HepG2 (cell line): ENCODE measurements at regions not wholly inside any gene's neighbourhood (a gene's known extent, or its start where the extent isn't known, plus 50 kb on each side); places are given as distances from the start of the nearest gene placed in this dataset.

Experiments used
- BRCA1 ChIP-seq: sonication (generic); formaldehyde crosslinking; IDR thresholded peaks from 2 replicates; pipeline ENCODE4 v1.4.0; 2020; ENCODE audit warnings: missing genetic modification reagents
- EP300 ChIP-seq, 3 experiments: sonication (generic) in 1 of 3; formaldehyde crosslinking in 1 of 3; IDR thresholded peaks; 2 replicates each; pipeline versions ENCODE4 v1.5.1 to v1.6.1; 2011 to 2020; ENCODE audit warnings: low read depth in 2 of 3, low read length in 2 of 3, borderline replicate concordance in 1 of 3, improper control_type of control experiment in 1 of 3, mild to moderate bottlenecking in 1 of 3, missing genetic modification reagents in 1 of 3, moderate library complexity in 1 of 3
- FOXM1 ChIP-seq: sonication (generic); formaldehyde crosslinking; IDR thresholded peaks from 2 replicates; pipeline ENCODE4 v1.5.0; 2020; ENCODE audit warnings: missing genetic modification reagents
- GABPA ChIP-seq, 2 experiments: IDR thresholded peaks; 2 replicates each; pipeline ENCODE4 v1.6.1; 2011 to 2016; ENCODE audit warnings: low read depth in 2 of 2, low read length in 1 of 2, missing biosample characterization in 1 of 2, missing genetic modification characterization in 1 of 2
- HNF4G ChIP-seq, 2 experiments: sonication (generic) in 1 of 2; formaldehyde crosslinking in 1 of 2; IDR thresholded peaks; 2 replicates each; pipeline versions ENCODE4 v1.4.0 to v1.6.1; 2011 to 2020; ENCODE audit warnings: borderline replicate concordance in 2 of 2, low read depth in 2 of 2, mild to moderate bottlenecking in 2 of 2, low read length in 1 of 2, missing genetic modification reagents in 1 of 2, moderate library complexity in 1 of 2
- IRF2 ChIP-seq: IDR thresholded peaks from 2 replicates; pipeline ENCODE4 v1.6.1; 2018; ENCODE audit warnings: missing genetic modification reagents, missing compliant biosample characterization
- POLR2AphosphoS5 ChIP-seq: IDR thresholded peaks from 2 replicates; pipeline ENCODE4 v1.6.1; 2012; ENCODE audit warnings: low read depth, low read length
- PREB ChIP-seq: sonication (generic); formaldehyde crosslinking; IDR thresholded peaks from 2 replicates; pipeline ENCODE4 v1.4.0; 2020; ENCODE audit warnings: missing genetic modification reagents
- TCF12 ChIP-seq, 2 experiments: fragments of 450-650 bp in 1 of 2; sonication (generic) in 1 of 2; formaldehyde crosslinking in 1 of 2; IDR thresholded peaks; 2 replicates each; pipeline versions ENCODE4 v1.6.1 to v1.8.0; 2017 to 2022; ENCODE audit warnings: antibody characterized with exemption in 1 of 2, mild to moderate bottlenecking in 1 of 2, missing genetic modification reagents in 1 of 2, moderate library complexity in 1 of 2
- XRCC5 ChIP-seq: fragments of 200-400 bp; formaldehyde crosslinking; optimal IDR thresholded peaks from 2 replicates; pipeline ENCODE3; 2017; ENCODE audit warnings: mild to moderate bottlenecking, low read length
- TF ChIP-seq, protein P1 (sequence below): sonication (generic); formaldehyde crosslinking; IDR thresholded peaks from 2 replicates; pipeline ENCODE4 v1.5.0; 2020; ENCODE audit warnings: mild to moderate bottlenecking, missing genetic modification reagents, moderate library complexity
- TF ChIP-seq, protein P2 (sequence below), 2 experiments: IDR thresholded peaks; 2 replicates each; pipeline ENCODE4 v1.6.1; 2011 to 2012; ENCODE audit warnings: low read length in 2 of 2, borderline replicate concordance in 1 of 2, low read depth in 1 of 2, mild to moderate bottlenecking in 1 of 2, moderate library complexity in 1 of 2
- TF ChIP-seq, protein P3 (sequence below): sonication (generic); formaldehyde crosslinking; IDR thresholded peaks from 2 replicates; pipeline ENCODE4 v1.5.0; 2020; ENCODE audit warnings: missing genetic modification reagents

DNA sequence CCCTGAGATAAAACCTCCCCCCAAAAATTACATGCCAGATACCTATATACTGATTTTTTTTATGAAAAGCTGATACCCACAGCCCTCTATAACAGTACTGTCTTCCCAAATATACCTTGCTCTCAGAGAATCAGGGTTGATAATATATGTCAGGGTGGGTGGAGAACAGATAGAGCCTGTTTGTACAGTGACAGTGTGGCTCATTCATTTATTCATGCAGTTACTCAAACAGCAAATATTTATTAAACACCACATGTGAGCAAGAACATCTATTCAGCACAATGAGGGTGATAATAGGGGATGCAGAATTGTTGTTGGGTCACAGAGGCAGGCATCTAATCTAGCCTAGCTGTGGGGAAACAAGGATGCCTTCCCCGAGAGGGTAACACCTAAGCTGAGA lies 334.2 kb downstream of the MAFB start:
- TF ChIP-seq, protein P1, sequence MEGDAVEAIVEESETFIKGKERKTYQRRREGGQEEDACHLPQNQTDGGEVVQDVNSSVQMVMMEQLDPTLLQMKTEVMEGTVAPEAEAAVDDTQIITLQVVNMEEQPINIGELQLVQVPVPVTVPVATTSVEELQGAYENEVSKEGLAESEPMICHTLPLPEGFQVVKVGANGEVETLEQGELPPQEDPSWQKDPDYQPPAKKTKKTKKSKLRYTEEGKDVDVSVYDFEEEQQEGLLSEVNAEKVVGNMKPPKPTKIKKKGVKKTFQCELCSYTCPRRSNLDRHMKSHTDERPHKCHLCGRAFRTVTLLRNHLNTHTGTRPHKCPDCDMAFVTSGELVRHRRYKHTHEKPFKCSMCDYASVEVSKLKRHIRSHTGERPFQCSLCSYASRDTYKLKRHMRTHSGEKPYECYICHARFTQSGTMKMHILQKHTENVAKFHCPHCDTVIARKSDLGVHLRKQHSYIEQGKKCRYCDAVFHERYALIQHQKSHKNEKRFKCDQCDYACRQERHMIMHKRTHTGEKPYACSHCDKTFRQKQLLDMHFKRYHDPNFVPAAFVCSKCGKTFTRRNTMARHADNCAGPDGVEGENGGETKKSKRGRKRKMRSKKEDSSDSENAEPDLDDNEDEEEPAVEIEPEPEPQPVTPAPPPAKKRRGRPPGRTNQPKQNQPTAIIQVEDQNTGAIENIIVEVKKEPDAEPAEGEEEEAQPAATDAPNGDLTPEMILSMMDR (CRISPR knock-in tag) = no peak
- TF ChIP-seq, protein P2, sequence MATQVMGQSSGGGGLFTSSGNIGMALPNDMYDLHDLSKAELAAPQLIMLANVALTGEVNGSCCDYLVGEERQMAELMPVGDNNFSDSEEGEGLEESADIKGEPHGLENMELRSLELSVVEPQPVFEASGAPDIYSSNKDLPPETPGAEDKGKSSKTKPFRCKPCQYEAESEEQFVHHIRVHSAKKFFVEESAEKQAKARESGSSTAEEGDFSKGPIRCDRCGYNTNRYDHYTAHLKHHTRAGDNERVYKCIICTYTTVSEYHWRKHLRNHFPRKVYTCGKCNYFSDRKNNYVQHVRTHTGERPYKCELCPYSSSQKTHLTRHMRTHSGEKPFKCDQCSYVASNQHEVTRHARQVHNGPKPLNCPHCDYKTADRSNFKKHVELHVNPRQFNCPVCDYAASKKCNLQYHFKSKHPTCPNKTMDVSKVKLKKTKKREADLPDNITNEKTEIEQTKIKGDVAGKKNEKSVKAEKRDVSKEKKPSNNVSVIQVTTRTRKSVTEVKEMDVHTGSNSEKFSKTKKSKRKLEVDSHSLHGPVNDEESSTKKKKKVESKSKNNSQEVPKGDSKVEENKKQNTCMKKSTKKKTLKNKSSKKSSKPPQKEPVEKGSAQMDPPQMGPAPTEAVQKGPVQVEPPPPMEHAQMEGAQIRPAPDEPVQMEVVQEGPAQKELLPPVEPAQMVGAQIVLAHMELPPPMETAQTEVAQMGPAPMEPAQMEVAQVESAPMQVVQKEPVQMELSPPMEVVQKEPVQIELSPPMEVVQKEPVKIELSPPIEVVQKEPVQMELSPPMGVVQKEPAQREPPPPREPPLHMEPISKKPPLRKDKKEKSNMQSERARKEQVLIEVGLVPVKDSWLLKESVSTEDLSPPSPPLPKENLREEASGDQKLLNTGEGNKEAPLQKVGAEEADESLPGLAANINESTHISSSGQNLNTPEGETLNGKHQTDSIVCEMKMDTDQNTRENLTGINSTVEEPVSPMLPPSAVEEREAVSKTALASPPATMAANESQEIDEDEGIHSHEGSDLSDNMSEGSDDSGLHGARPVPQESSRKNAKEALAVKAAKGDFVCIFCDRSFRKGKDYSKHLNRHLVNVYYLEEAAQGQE (IDR thresholded peaks at IDR 0.05; ENCODE audit: borderline replicate concordance in 1 of 2, low read depth in 1 of 2, low read length in 2 of 2) = no peak
- TF ChIP-seq FOXM1 (no peak), BRCA1 (CRISPR knock-in tag) (no peak), HNF4G (IDR thresholded peaks at IDR 0.05; ENCODE audit: borderline replicate concordance, low read depth, low read length) (no peak), HNF4G (CRISPR knock-in tag; IDR thresholded peaks at IDR 0.05; ENCODE audit: borderline replicate concordance, low read depth) (no peak), TCF12 (IDR thresholded peaks at IDR 0.05) (no peak), TCF12 (CRISPR knock-in tag; IDR thresholded peaks at IDR 0.05) (no peak), PREB (CRISPR knock-in tag) (no peak), IRF2 (CRISPR knock-in tag) (no peak), POLR2AphosphoS5 (no peak), XRCC5 (no peak), EP300 (IDR thresholded peaks at IDR 0.05; ENCODE audit: low read depth in 2 of 2, low read length in 2 of 2) (no peak), EP300 (CRISPR knock-in tag; IDR thresholded peaks at IDR 0.05; ENCODE audit: borderline replicate concordance) (no peak), GABPA (IDR thresholded peaks at IDR 0.05; ENCODE audit: low read depth, low read length) (no peak), GABPA (CRISPR knock-in tag; IDR thresholded peaks at IDR 0.05; ENCODE audit: low read depth) (no peak)
- TF ChIP-seq, protein P3, sequence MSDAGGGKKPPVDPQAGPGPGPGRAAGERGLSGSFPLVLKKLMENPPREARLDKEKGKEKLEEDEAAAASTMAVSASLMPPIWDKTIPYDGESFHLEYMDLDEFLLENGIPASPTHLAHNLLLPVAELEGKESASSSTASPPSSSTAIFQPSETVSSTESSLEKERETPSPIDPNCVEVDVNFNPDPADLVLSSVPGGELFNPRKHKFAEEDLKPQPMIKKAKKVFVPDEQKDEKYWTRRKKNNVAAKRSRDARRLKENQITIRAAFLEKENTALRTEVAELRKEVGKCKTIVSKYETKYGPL (CRISPR knock-in tag) = no peak
